H9 (cell line): ENCODE measurements at regions not wholly inside any gene's neighbourhood (a gene's known extent, or its start where the extent isn't known, plus 50 kb on each side); places are given as distances from the start of the nearest gene placed in this dataset.

Source experiments
- DNase-seq: peaks from one replicate; pipeline ENCODE4 v3.0.0-alpha.2; 2017
- H2AFZ ChIP-seq: one replicate; pipeline ENCODE4 v1.6.1; 2013; ENCODE audit warnings: mild to moderate bottlenecking, low read length, control low read depth, moderate library complexity
- H2AK5ac ChIP-seq: 2 replicates; pipeline ENCODE4 v1.6.1; 2013; ENCODE audit warnings: low read length, control low read depth, mixed read lengths; ENCODE audit not compliant: insufficient read length
- H2BK120ac ChIP-seq: one replicate; pipeline ENCODE4 v1.6.1; 2013; ENCODE audit warnings: low read depth, mild to moderate bottlenecking, low read length, control low read depth, inconsistent platforms; ENCODE audit not compliant: poor library complexity, severe bottlenecking
- H2BK12ac ChIP-seq: 2 replicates; pipeline ENCODE4 v1.6.1; 2013; ENCODE audit warnings: low read length, control low read depth, mixed read lengths, low read depth; ENCODE audit not compliant: insufficient read length
- H2BK15ac ChIP-seq: 2 replicates; pipeline ENCODE4 v1.6.1; 2013; ENCODE audit warnings: low read depth, low read length, control low read depth
- H2BK20ac ChIP-seq: one replicate; pipeline ENCODE4 v1.6.1; 2013; ENCODE audit warnings: low read depth, mild to moderate bottlenecking, low read length, control low read depth, inconsistent platforms; ENCODE audit not compliant: poor library complexity, severe bottlenecking
- H2BK5ac ChIP-seq: 2 replicates; pipeline ENCODE4 v1.6.1; 2013; ENCODE audit warnings: low read length, control low read depth, mixed read lengths; ENCODE audit not compliant: insufficient read length
- H3K14ac ChIP-seq: 2 replicates; pipeline ENCODE4 v1.6.1; 2013; ENCODE audit warnings: low read length, control low read depth; ENCODE audit not compliant: insufficient read depth
- H3K18ac ChIP-seq: 2 replicates; pipeline ENCODE4 v1.6.1; 2013; ENCODE audit warnings: low read depth, mild to moderate bottlenecking, mixed read lengths, low read length, control low read depth; ENCODE audit not compliant: insufficient read length
- H3K23ac ChIP-seq: 2 replicates; pipeline ENCODE4 v1.6.1; 2013; ENCODE audit warnings: low read length, control low read depth, mixed read lengths, low read depth; ENCODE audit not compliant: insufficient read length
- H3K23me2 ChIP-seq: 2 replicates; pipeline ENCODE4 v1.6.1; 2013; ENCODE audit warnings: low read depth, mild to moderate bottlenecking, mixed read lengths, low read length, control low read depth; ENCODE audit not compliant: insufficient read length, poor library complexity, severe bottlenecking
- H3K27ac ChIP-seq: 2 replicates; pipeline ENCODE4 v1.5.1; 2013; ENCODE audit warnings: low read length, control low read depth, mixed read lengths, low read depth; ENCODE audit not compliant: insufficient read length
- H3K27me3 ChIP-seq: 2 replicates; pipeline ENCODE4 v1.6.1; 2013; ENCODE audit warnings: low read length, control low read depth, inconsistent platforms; ENCODE audit not compliant: insufficient read depth
- H3K4ac ChIP-seq: 2 replicates; pipeline ENCODE4 v1.6.1; 2013; ENCODE audit warnings: low read depth, mild to moderate bottlenecking, control low read depth, inconsistent platforms, low read length, moderate library complexity
- H3K4me1 ChIP-seq: 2 replicates; pipeline ENCODE4 v1.6.1; 2013; ENCODE audit warnings: low read length, control low read depth, inconsistent platforms; ENCODE audit not compliant: insufficient read depth
- H3K4me2 ChIP-seq: 2 replicates; pipeline ENCODE4 v1.6.1; 2013; ENCODE audit warnings: low read length, control low read depth, mixed read lengths; ENCODE audit not compliant: insufficient read length, insufficient read depth
- H3K56ac ChIP-seq: 2 replicates; pipeline ENCODE4 v1.6.1; 2013; ENCODE audit warnings: low read depth, mild to moderate bottlenecking, mixed read lengths, low read length, control low read depth; ENCODE audit not compliant: insufficient read length
- H3K79me1 ChIP-seq: 2 replicates; pipeline ENCODE4 v1.6.1; 2013; ENCODE audit warnings: low read depth, mild to moderate bottlenecking, moderate library complexity, low read length, control low read depth, inconsistent platforms; ENCODE audit not compliant: insufficient read depth, poor library complexity, severe bottlenecking
- H3K79me2 ChIP-seq: 2 replicates; pipeline ENCODE4 v1.6.1; 2013; ENCODE audit warnings: low read length, control low read depth, inconsistent platforms; ENCODE audit not compliant: insufficient read depth
- H3K9ac ChIP-seq: 2 replicates; pipeline ENCODE4 v1.6.1; 2013; ENCODE audit warnings: low read length, control low read depth, mixed read lengths; ENCODE audit not compliant: insufficient read length; ENCODE audit errors: extremely low read depth
- H3K9me3 ChIP-seq: one replicate; pipeline ENCODE4 v1.6.1; 2013; ENCODE audit warnings: low read depth, low read length, inconsistent platforms; ENCODE audit not compliant: control insufficient read depth
- H3T11ph ChIP-seq: one replicate; pipeline ENCODE4 v1.6.1; 2013; ENCODE audit warnings: mild to moderate bottlenecking, low read length, control low read depth, inconsistent platforms
- H4K20me1 ChIP-seq: one replicate; pipeline ENCODE4 v1.6.1; 2013; ENCODE audit not compliant: control insufficient read depth, insufficient read length, insufficient read depth
- H4K5ac ChIP-seq: 2 replicates; pipeline ENCODE4 v1.6.1; 2013; ENCODE audit warnings: low read depth, mild to moderate bottlenecking, mixed read lengths, low read length, control low read depth; ENCODE audit not compliant: insufficient read length
- H4K8ac ChIP-seq: replicated peaks from 2 replicates; pipeline ENCODE4 v1.6.1; 2013; ENCODE audit warnings: low read length, control low read depth, mixed read lengths, low read depth; ENCODE audit not compliant: insufficient read length
- H4K91ac ChIP-seq: 2 replicates; pipeline ENCODE4 v1.6.1; 2013; ENCODE audit warnings: low read depth, mild to moderate bottlenecking, moderate library complexity, mixed read lengths, low read length, control low read depth; ENCODE audit not compliant: insufficient read length
- H3K27ac Mint-ChIP-seq, 3 experiments: 2 replicates in 2 of 3; 3 replicates in 1 of 3; pipeline ENCODE4 v1.8.0; 2020 to 2021; ENCODE audit warnings: mixed read lengths in 3 of 3, mild to moderate bottlenecking in 1 of 3, moderate library complexity in 1 of 3
- H3K27me3 Mint-ChIP-seq: 2 replicates; pipeline ENCODE4 v1.8.0; 2021; ENCODE audit warnings: low read depth, mild to moderate bottlenecking, moderate library complexity, mixed read lengths
- H3K36me3 Mint-ChIP-seq, 3 experiments: 2 replicates in 2 of 3; 3 replicates in 1 of 3; pipeline ENCODE4 v1.8.0; 2020 to 2021; ENCODE audit warnings: low read depth in 3 of 3, mixed read lengths in 3 of 3; ENCODE audit not compliant: insufficient read depth in 1 of 3
- H3K4me1 Mint-ChIP-seq, 2 experiments: 2 replicates each; pipeline ENCODE4 v1.8.0; 2020; ENCODE audit warnings: mixed read lengths in 2 of 2
- H3K4me3 Mint-ChIP-seq, 2 experiments: 2 replicates in 1 of 2; 3 replicates in 1 of 2; pipeline ENCODE4 v1.8.0; 2020 to 2021; ENCODE audit warnings: mild to moderate bottlenecking in 2 of 2, mixed read lengths in 2 of 2, moderate library complexity in 1 of 2
- H3K9me3 Mint-ChIP-seq, 2 experiments: 2 replicates in 1 of 2; 3 replicates in 1 of 2; pipeline ENCODE4 v1.8.0; 2020; ENCODE audit warnings: mild to moderate bottlenecking in 2 of 2, mixed read lengths in 2 of 2, moderate library complexity in 1 of 2
- WGBS: extraction: QIAGEN DNeasy Blood & Tissue Kit; methylation state at CpG from one replicate; pipeline ENCODE4 v1.1.7; 2013; ENCODE audit warnings: missing lambda C conversion rate, low lambda C conversion rate, mixed read lengths; ENCODE audit not compliant: insufficient read length; ENCODE audit errors: extremely low coverage; 5-methylcytosine and 5-hydroxymethylcytosine counted together
- TF ChIP-seq, protein P1 (sequence below): fragments of 200-600 bp; sonication (generic); conservative IDR thresholded peaks from 3 replicates; pipeline ENCODE4 v1.8.0; 2021; ENCODE audit warnings: antibody characterized with exemption, mild to moderate bottlenecking

DNA sequence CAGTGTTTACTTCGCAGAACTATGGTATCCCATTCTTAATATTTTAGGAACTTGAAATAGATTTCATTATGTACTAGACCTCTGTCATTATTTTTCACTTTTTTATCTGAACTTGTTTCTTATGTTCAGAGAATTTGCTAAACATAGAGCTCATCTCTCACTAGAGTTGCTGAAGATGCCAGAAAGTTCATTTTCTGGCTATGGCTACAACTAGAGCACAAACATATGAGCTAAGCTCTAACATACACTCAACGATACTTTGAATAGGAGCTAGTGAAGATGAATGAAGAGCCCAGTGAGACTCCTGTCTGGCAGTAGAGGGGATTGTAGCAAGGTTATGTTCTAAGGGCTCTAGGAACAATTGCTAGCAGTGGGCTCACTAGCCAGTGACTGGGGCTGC lies 582.2 kb downstream of the KIF4B start:
- Mint-ChIP-seq H3K36me3 (no peaks in the 10 kb centered on the region), H3K27me3 (no peaks in the 10 kb centered on the region), H3K27ac (no peak overlapping the region), H3K4me1 (no peaks in the 10 kb centered on the region), H3K4me3 (no peak overlapping the region), H3K9me3 (no peaks in the 10 kb centered on the region)
- Histone ChIP-seq H2BK120ac (no peak overlapping the region), H3K18ac (no peak overlapping the region), H3K23ac (no peak overlapping the region), H3T11ph (no peak overlapping the region), H3K9ac (no peak overlapping the region), H4K91ac (no peak overlapping the region), H3K14ac (no peak overlapping the region), H2AFZ (no peak overlapping the region), H2BK5ac (no peak overlapping the region), H3K27ac (no peak overlapping the region), H2BK12ac (no peak overlapping the region), H3K4me2 (no peak overlapping the region), H3K79me1 (no peaks in the 10 kb centered on the region), H3K23me2 (no peaks in the 10 kb centered on the region), H2BK20ac (no peak overlapping the region), H3K27me3 (no peaks in the 10 kb centered on the region), H2AK5ac (no peak overlapping the region), H3K4ac (no peak overlapping the region), H3K56ac (no peak overlapping the region), H4K20me1 (no peaks in the 10 kb centered on the region), H3K79me2 (no peaks in the 10 kb centered on the region), H2BK15ac (no peak overlapping the region), H4K5ac (no peak overlapping the region), H3K9me3 (no peaks in the 10 kb centered on the region), H3K4me1 (peaks cover 3% of the 10 kb centered on the region), H4K8ac (no peak overlapping the region)
- no peak for DNase-seq
- TF ChIP-seq, protein P1, sequence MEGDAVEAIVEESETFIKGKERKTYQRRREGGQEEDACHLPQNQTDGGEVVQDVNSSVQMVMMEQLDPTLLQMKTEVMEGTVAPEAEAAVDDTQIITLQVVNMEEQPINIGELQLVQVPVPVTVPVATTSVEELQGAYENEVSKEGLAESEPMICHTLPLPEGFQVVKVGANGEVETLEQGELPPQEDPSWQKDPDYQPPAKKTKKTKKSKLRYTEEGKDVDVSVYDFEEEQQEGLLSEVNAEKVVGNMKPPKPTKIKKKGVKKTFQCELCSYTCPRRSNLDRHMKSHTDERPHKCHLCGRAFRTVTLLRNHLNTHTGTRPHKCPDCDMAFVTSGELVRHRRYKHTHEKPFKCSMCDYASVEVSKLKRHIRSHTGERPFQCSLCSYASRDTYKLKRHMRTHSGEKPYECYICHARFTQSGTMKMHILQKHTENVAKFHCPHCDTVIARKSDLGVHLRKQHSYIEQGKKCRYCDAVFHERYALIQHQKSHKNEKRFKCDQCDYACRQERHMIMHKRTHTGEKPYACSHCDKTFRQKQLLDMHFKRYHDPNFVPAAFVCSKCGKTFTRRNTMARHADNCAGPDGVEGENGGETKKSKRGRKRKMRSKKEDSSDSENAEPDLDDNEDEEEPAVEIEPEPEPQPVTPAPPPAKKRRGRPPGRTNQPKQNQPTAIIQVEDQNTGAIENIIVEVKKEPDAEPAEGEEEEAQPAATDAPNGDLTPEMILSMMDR, result no peak
- no CpG with 5 or more reads among the region's 2 CpGs for WGBS
